RWPE1 (cell line): ENCODE measurements at regions not wholly inside any gene's neighbourhood (a gene's known extent, or its start where the extent isn't known, plus 50 kb on each side); places are given as distances from the start of the nearest gene placed in this dataset.

Experiments
- CTCF ChIA-PET: fragments of 350-600 bp; sonication (Branson Sonifier 250); formaldehyde crosslinking; extraction: SDS; loops from one replicate; lab custom pipeline; 2021; lab: Yijun Ruan, JAX
- POLR2A ChIA-PET: fragments of 400-600 bp; formaldehyde crosslinking; extraction: SDS; loops from one replicate; lab custom pipeline; 2020; ENCODE audit warnings: antibody characterized with exemption; ENCODE audit not compliant: low non-redundant PET; lab: Yijun Ruan, JAX
- DNase-seq: peaks from one replicate; pipeline ENCODE4 v3.0.0; 2012; ENCODE audit warnings: low spot score
- H3K27ac ChIP-seq: fragments of 450-650 bp; 2 replicates; pipeline ENCODE4 v1.5.1; 2017
- CTCF ChIP-seq: fragments of 450-650 bp; conservative IDR thresholded peaks from 2 replicates; pipeline ENCODE4 v1.5.1; 2017; ENCODE audit warnings: low read depth, mild to moderate bottlenecking

- TF ChIP-seq CTCF = no peak
- DNase-seq = no peak
- ChIA-PET CTCF (no interaction called here), POLR2A (no interaction called here)
- H3K27ac ChIP-seq = no peak overlapping the region
Measured at GRCh38 chr11:103730131-103730940, 306.1 kb upstream of the DDI1 start.

DNA sequence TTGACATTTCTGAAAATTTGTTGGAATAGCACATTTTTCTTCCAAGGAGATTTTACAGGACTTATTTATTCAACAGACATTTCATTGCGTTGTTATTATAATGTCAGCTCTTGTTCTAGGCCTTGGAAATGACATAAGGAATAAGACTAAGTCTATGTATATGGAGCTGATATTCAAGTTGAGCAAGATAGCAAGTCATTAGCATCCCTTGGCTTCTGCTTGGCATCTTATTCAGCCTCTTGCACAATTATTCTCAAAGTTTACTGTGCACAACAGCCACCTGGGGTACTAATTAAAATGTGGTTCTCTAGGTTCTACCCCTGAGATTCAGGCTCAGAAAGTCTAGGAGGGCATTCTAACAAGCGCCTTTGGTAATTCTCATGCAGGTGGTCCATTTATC is 304.8 kb upstream of the DDI1 start:
- TF ChIP-seq CTCF = no peak
- POLR2A ChIA-PET = no interaction called here
- CTCF ChIA-PET = interaction anchor here (0.6 kb wide), 1 partner anchor 420 kb away, joined by 3 read pairs; no protein-coding TSS in a partner anchor
- no peak overlapping the region for H3K27ac ChIP-seq
- DNase-seq = no peak

DNA sequence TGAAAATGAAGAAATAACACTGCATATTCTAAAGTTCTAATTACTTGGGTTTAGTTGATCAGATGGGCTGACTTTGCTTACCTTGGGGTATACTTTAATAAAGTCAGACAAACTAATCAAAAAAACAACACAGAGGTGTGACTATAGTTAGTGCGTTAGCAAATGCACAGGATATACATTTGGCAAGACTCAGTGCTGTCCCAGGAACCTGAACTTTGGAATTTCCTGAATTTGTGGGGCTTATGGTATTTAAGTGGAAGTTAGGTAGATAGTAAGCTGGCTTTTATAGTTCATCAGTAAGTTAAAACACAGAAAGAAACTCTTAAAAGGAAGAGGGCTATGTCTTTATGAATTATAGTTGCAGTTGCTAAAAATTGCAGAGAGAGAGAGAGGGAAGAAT is 302.6 kb upstream of the DDI1 start:
- no peak for DNase-seq

DNA sequence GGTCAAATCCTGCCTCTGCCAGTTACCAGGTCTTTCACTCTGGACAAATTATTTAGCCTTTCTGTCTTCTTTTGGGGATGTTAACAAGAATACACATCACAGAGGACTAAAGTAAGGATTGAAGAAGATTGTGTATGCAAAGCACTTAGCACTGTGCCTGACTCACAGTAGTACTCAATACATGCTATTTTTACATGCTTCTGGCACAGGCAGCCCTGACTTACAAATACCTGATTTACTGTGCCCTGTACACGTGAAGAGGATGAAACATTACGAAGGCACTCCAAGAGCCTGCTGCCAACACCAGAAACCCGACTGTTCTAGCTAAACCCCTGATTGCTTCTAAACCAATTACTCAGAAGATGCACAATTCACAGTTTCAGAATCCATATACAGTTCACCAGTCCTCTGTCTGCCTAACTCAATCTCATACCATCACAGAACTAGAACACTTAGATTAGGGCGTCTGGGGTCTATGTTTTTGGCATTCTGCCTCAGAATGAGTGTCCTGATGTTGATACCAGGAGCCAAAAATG is 300.9 kb upstream of the DDI1 start:
- CTCF ChIA-PET = no interaction called here
- TF ChIP-seq CTCF = no peak

More for the DNA sequence above, 302.6 kb upstream of the DDI1 start:
- TF ChIP-seq CTCF = no peak
- ChIA-PET CTCF (no interaction called here), POLR2A (no interaction called here)
- H3K27ac ChIP-seq = no peak overlapping the region

GRCh38 chr11:103736315-103737036 is 300.0 kb upstream of the DDI1 start:
- POLR2A ChIA-PET = no interaction called here
- TF ChIP-seq CTCF = no peak
- no peak for DNase-seq
- CTCF ChIA-PET = no interaction called here
- H3K27ac ChIP-seq = no peak overlapping the region

More for the DNA sequence above, 300.9 kb upstream of the DDI1 start:
- no peak for DNase-seq
- H3K27ac ChIP-seq = no peak overlapping the region
- POLR2A ChIA-PET = no interaction called here

GRCh38 chr11:103737037-103737622 is 299.3 kb upstream of the DDI1 start:
- no peak overlapping the region for H3K27ac ChIP-seq
- no peak for DNase-seq
- no peak for TF ChIP-seq CTCF
- CTCF ChIA-PET = interaction anchor here (0.7 kb wide), 1 partner anchor 539 kb away, joined by 4 read pairs; no protein-coding TSS in a partner anchor
- POLR2A ChIA-PET = no interaction called here
